ENCODE measurements at regions not wholly inside any gene's neighbourhood (a gene's known extent, or its start where the extent isn't known, plus 50 kb on each side); places are given as distances from the start of the nearest gene placed in this dataset.
"Not testable (repeated sequence)": the region's sequence is repeated elsewhere in the genome, so short reads cannot be mapped to it uniquely, and the experiment has no call there.

DNA sequence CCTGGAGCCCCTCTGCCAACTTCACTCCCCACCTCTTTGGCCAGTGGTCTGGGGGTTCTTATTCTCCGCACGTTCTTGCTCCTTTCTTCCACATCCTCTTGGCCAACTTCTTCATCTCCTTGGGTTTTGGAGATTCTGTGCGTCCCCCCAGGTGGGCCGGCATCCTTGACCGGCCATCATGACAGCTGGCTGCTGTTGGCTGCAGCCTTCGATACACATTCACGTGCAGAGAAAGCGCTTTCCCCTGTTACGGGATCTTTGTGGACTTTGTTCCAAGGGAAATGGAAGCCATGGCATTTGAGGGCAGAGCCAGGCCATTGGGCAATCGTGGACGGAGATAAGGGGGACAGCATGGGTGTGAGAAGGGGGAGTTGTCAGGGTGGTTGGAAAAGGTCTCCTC lies 241.1 kb upstream of the HDAC4 start:
- not testable (repeated sequence) for DNase-seq (ENCODE audit: low read depth in 4 of 4, low spot score in 3 of 4)

DNA sequence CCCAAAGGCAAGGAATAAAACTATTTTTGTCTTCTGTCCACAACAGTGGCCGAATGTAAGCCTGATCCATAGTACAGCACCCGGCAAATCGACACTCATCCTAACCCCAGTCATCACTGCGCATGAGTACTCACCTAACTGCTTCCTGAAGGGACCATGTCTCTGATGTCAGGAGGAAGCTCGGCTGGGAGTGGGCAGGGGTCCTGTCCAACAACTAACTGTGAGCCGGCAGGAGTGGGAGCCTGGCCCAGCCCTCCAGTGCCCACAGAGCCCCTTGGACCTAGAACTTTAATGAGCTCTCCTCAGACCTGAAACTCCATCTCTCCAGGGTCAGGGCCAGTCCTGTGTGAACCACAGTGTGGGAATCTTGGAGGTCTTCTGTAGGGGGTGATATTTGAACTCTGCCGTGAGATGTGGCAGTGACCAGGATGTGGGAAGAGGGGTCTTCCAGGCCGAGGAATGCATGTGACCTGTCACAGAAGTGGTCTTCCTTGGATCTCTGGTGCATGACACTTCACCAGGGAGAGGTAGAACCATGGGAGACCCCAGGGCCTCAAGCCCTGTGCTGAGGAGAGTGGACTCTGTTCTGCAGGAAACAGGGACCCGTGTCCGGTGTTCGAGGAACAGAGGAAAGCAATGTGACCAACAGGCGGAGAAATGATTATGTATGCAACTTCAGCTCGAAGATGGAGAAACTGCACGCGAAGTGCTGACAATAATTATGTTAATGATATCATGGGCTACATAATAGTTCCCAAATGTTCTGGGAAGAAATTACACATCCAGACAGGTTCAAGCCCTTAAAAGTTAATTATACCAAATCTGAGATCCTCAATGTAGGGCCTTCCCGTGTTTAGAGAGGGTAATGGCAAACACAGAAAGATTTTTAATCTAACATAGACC lies 240.1 kb upstream of the HDAC4 start:
- no peak for DNase-seq (ENCODE audit: low read depth in 4 of 4, low spot score in 3 of 4)

DNA sequence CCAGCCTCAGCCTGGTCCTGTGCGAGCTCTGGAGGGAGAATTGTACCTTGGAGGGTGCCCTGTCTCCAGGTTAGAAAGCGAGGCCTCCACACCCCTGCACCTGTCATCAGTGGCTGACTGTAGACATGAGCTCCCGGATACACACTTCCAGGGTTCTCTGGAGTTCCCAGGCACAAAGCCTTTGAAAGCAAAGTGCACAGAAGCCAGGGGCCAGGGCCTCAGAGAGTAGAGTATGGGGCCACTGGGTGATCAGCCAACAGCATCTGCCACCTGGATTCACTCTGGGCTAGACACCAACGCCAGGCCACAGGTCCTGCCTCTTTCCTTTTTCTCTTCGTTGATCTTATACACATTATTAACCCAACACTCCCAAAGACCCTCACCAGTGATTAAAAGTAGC lies 239.4 kb upstream of the HDAC4 start:
- DNase-seq (ENCODE audit: low read depth in 4 of 4, low spot score in 3 of 4): no peak

DNA sequence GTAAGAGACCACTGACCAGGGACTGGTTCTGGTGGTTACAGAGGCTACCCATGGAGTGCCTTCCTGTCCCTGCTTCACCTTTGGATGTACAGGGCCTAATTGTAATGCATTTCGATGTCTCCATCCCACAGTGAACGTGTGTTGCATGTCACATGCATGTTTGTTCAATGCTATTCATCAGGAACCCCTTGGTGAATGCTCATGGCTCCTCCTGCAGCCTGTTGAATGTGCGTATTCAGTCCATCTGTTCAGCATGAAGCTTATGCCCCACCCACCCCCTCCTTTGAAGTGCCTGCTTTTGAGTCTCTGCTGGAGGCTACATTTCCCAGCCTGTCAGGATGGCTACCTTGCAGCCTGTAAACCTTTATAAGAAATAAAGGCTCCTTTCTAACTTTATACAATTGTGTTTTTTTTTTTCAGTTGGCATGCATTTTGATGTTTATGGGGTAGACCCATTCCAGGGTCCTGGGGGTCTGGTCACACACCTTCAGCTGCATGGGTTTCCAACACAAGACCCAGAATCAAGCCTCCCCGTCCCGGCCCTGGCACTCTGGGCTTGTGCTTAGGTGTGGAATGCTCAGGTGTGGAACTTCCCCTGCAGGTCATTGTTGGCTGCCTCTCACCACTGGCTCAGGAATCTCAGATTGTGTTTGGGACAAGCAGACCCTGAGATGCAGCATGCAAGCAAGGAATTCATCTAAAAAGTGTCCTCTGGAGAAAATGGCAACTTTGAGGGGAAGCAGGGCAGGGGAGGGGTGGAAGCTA lies 238.8 kb upstream of the HDAC4 start:
- no peak for DNase-seq (ENCODE audit: low read depth in 4 of 4, low spot score in 3 of 4)

DNA sequence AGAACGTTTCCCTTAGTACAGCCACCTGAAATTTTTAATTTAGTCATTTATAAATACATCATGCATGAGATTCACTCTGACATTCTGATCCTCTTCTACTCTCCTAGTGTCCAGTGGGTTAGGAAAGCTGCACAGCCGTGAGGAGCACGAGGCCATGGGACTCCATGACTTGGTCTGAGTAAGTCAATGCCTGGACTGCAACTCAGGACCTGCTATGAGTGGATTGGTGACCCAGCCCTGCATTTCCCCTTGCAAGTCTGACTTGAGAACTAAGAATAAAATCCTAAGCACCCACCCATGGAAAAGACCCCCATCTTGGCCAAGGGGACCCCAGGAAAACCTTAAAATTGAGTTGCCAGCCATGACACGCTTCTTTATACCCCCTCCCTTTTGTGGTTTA lies 237.6 kb upstream of the HDAC4 start:
- no peak for DNase-seq (ENCODE audit: low read depth in 4 of 4, low spot score in 3 of 4)

DNA sequence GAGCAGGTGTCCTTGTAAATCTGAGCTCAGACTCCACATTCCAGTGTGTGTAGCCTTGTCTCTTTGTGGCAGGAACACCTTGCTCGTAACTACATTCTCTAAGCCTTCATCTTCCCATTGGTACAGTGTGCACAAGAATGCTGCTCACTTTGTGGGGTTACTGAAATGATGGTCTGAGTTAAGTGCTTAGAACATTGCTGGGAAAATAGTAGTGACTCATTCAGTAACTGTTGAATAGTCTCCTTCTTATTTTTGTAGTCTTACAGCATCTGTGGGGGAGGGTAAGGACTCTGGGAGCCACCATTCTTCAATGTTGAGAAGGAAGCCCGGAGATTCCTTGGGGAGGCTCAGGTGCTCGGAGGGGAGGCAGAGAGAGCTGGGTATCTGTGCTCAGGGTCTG lies 236.0 kb upstream of the HDAC4 start:
- DNase-seq (ENCODE audit: low read depth in 4 of 4, low spot score in 3 of 4): no peak

DNA sequence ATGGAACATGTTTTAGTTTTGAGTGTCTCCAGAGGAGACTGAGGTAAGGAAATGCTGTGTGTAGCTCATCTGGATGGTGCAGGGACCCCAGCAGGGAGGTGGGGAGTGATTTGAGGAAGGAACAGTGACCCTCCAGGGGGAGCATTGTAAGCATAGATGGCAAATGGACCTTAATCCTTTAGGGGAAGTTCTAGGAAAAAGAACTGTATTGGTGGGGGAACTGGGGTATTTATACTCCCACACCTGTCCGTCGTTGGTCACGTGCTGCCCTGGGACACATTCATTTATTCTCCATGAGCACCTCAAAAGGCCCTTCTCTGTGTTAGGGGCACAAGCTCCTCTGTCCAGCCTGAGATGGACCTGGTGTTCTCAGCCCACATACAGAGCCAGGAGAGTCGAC lies 233.9 kb upstream of the HDAC4 start:
- no peak for DNase-seq (ENCODE audit: low read depth in 4 of 4, low spot score in 3 of 4)

DNA sequence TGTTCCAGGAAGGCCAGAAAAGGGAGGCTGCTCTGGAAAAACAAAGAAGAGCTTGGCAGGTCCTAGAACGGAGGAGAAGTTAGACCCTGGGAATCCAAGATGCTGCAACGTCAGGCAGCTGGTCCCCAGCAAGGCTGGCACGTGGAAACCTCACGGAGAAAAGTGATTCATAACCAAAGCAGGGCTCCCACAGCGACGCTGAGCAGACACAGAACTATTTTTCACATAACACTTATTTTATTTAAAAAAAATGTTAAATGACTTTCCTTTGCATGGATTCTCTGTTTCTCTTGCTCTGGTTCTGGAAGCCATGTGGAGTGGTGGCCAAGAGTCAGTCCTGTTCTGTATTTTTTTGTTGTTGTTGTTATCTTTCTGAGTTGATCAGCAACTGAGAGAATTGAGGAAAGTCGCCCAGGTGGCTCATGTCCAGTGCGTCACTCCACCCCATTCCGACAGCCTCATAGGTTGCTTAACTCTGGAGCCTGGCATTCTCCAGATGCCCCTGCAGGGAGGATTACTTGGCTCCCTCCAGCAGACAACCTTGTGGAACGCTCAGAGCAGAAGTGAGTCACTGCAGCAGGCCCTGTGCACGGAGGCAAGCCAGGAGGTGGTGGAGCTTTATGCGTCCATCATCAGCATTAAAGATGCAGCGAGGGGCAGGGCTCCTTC lies 229.9 kb upstream of the HDAC4 start:
- DNase-seq (ENCODE audit: low read depth in 4 of 4, low spot score in 3 of 4): no peak

DNA sequence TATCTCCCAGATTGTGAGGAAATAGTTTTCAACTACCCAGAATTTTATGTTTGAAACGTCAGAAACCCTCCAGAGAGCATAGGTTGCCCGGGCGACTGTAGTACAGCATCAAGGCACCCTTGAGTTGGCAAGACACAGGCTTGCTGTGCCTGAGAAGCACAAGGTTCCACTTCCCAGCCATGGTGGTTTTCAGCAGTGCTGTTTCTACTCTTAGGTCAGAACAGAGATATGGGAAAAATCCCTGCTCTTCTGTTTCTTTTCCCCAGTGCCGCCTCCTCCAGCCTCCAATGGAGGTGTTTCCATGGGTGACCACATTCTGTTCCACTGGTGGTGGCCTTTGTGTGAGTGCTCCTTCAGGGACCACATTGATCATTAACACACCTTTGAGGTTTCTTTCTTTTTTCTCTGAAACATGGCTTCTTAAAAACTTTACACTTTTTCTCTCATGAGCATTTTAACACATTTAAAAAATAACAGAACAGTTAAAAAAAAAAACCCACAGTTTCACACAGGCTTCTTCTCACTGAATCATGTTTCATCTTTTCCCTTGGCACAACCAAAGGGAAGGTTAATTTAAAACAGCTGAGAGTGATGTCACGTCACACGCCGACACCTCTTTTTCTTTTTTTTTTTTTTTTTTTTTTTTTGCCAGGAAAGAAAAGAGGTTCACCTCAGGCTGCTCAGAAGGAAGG lies 229.3 kb upstream of the HDAC4 start:
- no peak for DNase-seq (ENCODE audit: low read depth in 4 of 4, low spot score in 3 of 4)

DNA sequence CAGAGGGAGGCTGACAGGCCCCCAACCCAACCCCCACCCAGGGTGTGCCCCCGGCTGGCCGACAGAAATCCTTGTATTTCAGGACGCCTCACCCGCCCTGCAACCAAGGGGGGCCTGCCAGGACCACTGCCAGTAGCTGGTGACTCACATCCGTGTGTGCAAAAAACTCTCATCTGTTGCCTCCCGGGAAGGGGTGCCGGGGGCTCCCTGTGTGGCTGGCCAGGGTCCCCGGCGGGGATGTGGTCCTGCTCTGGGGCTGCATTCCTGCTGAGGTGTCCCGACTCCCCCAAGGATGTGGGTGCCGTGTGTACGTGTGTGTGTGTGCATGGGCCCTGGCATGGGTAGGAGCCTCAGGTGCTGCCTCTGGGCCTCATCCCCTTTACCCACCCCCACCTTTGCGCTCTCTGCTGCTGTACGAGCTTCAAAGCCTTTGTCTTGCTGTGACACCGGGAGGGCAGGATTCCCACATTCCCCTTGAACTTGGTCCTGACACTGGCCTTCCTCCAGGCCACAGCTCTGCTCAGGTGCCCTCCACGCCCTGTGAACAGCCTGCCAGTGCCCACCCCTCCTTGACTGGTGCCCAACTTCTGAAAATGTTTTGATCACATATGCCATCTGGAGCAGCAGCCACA lies 226.3 kb upstream of the HDAC4 start:
- no peak for DNase-seq (ENCODE audit: low read depth in 4 of 4, low spot score in 3 of 4)

DNA sequence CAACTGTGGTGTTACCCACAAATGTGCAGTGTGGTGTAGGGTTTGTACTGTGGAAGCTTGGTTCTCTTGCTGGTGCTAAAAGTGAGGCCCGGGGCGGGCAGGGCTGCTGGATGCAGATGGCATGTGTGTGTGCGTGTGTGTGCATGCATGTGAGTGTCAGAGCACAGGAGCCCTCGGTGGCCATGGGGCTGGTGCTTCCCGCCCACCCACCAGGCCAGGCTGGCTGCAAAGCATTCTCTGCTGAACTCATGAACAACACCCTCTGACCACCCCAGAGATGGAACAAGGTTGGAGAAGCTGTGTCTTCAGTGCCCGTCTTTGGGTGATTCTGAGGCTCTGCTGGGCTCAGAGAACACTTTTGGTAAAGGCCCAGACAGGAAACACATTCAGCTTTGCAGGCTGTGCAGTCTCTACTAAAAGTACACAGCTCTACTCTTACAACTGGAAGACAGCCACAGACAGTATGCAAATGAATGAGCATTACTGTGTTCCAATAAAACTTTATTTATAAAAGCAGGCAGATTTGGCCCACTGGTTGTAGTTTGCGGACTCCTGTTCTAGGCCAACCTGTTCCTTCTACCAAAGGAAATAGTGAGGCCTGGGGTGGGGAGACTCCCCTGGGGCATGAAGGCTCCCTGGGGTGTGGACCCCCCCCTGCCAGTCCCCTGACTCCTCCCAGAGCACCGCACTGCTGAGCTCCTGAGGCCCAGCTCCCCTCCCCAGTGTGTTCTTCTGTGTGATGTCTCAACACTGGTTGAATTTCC lies 225.3 kb upstream of the HDAC4 start:
- DNase-seq (ENCODE audit: low read depth in 4 of 4, low spot score in 3 of 4): no peak

DNA sequence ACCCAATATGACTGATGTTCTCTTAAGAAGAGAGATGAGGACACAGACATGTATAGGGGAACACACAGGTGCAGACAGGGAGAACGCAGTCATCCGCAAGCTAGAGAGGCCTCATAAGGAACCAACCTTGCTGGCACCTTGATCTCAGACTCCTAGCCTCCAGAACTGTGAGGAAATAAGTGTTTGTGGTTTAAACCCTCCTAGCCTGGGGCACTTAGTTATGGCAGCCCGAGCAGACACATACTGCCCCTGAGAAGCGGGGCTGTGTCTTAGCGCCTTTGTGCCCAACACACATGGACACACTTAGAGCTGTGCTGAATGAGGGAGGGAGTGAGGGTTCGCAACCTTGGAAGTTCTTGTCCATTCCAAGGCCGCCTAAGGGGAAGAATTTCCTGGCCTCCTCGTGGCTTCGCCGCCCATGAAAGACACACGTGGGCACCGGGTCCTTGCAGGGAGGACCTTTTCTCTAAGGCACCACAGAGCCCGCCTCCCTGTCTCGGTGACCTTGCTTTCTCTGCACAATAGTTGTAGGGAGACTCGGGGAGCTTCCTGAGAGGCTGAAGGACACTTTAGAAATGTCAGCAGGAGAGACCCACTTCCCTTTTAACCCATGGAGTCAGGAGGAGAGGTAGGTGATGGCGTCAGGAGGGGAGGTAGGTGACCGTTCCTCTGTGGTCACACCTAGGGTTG lies 224.5 kb upstream of the HDAC4 start:
- no peak for DNase-seq (ENCODE audit: low read depth in 4 of 4, low spot score in 3 of 4)

DNA sequence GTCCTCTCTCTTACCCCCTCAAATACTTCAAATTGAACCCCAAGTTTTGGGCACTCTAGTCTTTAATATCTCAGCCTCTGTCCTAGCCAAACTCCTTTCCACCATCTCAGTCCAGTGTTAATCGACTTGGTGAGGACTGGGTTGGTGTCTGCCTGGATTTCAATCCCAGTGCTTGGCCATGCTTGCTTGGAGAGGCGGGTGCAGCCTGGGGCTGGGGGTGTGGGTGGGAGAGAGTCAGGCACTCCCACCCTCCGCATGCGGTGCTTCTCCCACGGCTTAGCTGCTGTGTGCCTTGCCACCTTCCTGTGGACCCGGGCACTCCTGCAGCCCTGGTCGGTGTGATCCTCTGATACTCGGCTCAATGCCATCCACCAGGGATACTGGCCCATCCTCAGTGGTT lies 220.8 kb upstream of the HDAC4 start:
- DNase-seq (ENCODE audit: low read depth in 4 of 4, low spot score in 3 of 4): no peak

DNA sequence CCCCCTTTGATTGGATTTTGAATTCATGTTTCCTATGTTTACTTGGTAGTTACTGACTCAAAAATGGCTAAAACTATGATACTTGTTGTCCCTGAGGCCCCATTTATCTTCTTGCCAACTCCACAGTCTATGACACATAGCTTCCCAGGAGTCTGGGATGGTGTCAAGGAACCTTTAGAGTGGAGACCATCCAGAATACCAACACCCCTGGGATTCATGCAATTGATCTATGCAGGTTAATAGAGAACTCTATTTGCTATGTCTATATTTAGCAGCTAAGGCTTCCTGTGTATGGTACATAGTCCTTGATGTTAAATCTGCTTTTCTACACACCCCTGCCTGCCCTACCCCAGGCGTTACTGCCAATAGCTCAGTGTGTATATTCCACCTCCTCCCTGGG lies 218.5 kb upstream of the HDAC4 start:
- DNase-seq (ENCODE audit: low read depth in 4 of 4, low spot score in 3 of 4): no peak

DNA sequence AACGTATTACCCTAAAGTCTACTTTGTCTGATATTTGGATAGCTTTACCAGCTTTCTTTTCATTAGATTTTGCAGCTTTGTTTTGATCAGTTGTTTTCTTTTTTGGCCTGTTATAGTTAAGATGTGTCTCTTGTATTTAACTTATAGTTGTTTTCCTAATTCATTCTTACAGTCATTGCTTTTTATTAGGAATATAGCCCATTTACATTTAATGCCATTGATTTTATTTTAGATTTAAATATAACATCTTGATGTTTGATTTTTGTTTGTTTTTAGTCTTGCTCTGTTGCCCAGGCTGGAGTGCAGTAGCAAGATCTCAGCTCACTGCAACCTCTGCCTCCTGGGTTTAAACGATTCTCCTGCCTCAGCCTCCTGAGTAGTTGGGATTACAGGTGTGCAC lies 215.9 kb upstream of the HDAC4 start:
- no peak for DNase-seq (ENCODE audit: low read depth in 4 of 4, low spot score in 3 of 4)

DNA sequence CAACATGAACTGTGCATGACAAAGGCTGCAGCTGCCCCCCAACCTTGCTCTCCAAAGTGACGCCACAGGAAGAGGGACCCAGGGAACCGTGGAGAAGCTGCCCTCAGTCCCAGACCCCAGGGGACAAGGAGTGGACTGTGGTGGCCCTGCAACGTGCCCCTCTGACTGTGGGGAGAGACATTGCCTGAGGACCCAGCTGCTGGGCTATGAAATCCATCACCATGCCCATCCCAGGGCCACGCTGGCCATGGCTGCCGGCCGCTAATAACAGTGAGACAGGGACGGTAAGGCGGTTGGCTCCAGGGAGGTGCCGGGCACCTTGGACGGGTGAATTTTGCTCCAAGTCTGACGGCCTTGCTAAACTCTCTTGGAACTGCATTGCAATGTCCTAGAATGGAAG lies 211.3 kb upstream of the HDAC4 start:
- no peak for DNase-seq (ENCODE audit: low read depth in 4 of 4, low spot score in 3 of 4)

DNA sequence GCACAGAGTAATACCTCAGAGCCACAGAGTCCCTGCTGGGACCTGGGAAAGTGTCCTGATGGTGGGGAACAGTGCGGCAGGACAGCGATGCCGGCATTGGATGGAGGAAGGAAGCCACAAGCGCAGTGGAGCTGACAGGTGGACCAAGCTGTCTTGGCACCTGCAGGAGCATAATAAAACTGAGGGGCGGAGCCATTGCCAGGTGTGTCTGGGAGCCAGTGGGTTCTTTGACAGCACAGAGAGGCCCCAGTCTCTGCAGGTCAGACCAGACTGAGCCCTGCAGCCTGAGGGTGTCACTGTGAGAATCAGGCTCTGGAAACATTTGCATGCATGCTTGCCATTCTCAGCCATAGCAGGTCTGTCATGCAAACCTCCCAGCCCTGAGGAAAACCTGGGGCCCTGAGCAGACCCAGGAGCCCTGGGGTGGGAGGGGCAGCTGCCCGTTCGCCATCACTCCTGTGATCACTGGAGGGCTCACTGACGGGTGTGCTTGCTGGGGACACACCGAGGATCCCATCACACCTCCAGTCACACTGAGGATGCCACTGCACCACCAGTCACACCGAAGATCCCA lies 210.5 kb upstream of the HDAC4 start:
- no peak for DNase-seq (ENCODE audit: low read depth in 4 of 4, low spot score in 3 of 4)

DNA sequence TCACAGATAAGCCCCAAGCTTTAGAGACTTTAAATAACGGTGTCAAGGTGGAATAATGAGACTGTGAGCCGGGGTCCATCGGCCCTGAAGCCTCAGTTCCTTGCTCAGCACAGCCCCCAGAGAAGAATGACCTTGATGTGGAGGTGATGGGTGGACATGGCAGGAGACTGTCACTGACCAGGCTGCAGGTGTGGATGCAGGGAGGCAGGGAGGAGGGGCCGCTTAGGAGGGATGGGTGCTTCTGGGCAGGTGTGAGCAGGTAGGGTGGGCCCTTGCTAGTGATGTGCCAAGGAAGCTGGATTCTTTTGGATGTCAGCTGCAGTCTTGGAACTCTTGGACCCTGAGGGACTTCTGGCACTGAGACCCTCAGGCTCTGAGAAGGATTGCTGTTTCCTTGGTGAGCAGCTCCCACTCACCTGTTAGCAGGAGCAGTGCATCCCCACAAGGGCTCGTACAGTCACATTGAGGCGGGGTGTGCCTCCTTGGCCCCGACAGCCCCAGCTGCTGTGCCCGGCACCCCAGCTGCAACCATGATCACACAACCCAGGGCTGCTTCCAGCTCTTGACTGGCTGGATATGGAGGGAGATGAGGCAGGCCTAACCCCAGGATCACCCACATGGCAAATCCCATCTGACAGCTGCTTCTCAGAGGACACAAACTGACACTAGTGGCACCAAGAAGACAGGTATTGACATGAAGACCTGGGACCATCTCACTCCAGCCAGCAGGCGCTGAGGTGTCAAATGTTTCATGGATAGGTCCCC lies 209.8 kb upstream of the HDAC4 start:
- DNase-seq (ENCODE audit: low read depth in 4 of 4, low spot score in 3 of 4): no peak

All from left renal pelvis (tissue), 4 donors.